Gastroesophageal sphincter (tissue), 3 donors: ENCODE measurements at regions not wholly inside any gene's neighbourhood (a gene's known extent, or its start where the extent isn't known, plus 50 kb on each side); places are given as distances from the start of the nearest gene placed in this dataset.

Source experiments
- CTCF ChIP-seq, 4 experiments: fragments of 200-600 bp in 2 of 4; fragments of 450-650 bp in 2 of 4; sonication (generic) in 1 of 4; IDR thresholded peaks; one replicate each; pipeline ENCODE4 v1.5.1; 2017 to 2019; ENCODE audit warnings: antibody characterized with exemption in 4 of 4, mild to moderate bottlenecking in 2 of 4, moderate library complexity in 2 of 4
- EP300 ChIP-seq: sonication (generic); formaldehyde crosslinking; IDR thresholded peaks from one replicate; pipeline ENCODE4 v1.6.1; 2017; ENCODE audit warnings: antibody characterized with exemption, mild to moderate bottlenecking
- POLR2A ChIP-seq, 2 donors: fragments of 450-650 bp; IDR thresholded peaks; one replicate each; pipeline ENCODE4 v1.6.1; 2017; ENCODE audit warnings: antibody characterized with exemption in 2 of 2, mild to moderate bottlenecking in 2 of 2, moderate library complexity in 1 of 2
- POLR2AphosphoS5 ChIP-seq: sonication (generic); formaldehyde crosslinking; IDR thresholded peaks from one replicate; pipeline ENCODE4 v1.6.1; 2017; ENCODE audit warnings: antibody characterized with exemption

DNA sequence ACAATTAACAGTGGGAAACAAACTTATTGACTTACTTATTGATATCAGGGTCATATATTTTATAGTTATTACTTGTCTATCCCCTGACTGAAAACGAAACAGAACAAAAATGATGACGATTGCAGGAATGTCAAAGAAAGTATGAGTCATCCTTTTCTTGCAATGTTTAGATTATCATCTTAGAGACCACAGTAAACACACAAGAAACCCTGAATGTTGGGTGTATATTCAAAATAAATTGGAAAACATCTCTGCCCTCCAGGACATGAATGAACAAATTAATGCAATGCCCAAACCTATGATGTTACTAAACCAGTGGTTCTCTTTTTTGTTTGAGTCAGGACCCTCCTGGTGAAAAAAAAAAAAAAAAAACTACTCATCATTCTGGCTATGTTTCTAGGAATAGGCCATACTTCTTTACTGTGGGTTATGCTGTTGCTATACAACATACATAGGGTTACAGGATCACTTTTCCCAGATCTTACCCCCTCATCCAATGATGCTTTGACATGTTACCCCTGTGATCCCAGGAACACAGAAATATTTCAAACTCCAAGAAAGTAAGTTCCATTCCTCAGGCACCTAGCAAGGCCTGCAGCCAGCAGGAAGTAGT lies 623.4 kb upstream of the IGFBP3 start:
- TF ChIP-seq POLR2AphosphoS5 (no peak), CTCF (IDR thresholded peaks at IDR 0.05) (no peak), POLR2A (IDR thresholded peaks at IDR 0.05) (no peak), EP300 (no peak)
